B cell (primary cell): ENCODE measurements at regions not wholly inside any gene's neighbourhood (a gene's known extent, or its start where the extent isn't known, plus 50 kb on each side); places are given as distances from the start of the nearest gene placed in this dataset.

Experiments used
- EZH2 ChIP-seq: IDR thresholded peaks from 2 replicates; pipeline ENCODE4 v1.6.1; 2012; ENCODE audit warnings: borderline replicate concordance, low read depth, mild to moderate bottlenecking, moderate library complexity, low read length; ENCODE audit not compliant: insufficient read depth, poor library complexity, severe bottlenecking
- TF ChIP-seq, protein P1 (sequence below): fragments of 200-600 bp; IDR thresholded peaks from one replicate; pipeline ENCODE4 v1.8.0; 2022; ENCODE audit warnings: antibody characterized with exemption, mild to moderate bottlenecking

DNA sequence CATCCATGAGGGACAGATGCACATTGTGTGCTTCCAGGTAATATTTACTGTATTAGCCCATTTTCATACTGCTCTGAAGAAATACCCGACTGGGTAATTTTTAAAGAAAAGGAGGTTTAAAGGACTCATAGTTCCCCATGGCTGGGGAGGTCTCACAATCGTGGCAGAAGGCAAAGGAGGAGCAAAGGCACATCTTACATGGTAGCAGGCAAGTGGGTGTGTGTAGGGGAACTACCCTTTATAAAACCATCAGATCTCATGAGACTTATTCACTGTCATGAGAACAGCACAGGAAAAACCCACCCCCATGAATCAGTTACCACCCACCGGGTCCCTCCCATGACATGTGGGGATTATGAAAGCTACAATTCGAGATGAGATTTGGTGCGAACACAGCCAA, 148.8 kb upstream of the FBXL17 start:
- TF ChIP-seq, protein P1, sequence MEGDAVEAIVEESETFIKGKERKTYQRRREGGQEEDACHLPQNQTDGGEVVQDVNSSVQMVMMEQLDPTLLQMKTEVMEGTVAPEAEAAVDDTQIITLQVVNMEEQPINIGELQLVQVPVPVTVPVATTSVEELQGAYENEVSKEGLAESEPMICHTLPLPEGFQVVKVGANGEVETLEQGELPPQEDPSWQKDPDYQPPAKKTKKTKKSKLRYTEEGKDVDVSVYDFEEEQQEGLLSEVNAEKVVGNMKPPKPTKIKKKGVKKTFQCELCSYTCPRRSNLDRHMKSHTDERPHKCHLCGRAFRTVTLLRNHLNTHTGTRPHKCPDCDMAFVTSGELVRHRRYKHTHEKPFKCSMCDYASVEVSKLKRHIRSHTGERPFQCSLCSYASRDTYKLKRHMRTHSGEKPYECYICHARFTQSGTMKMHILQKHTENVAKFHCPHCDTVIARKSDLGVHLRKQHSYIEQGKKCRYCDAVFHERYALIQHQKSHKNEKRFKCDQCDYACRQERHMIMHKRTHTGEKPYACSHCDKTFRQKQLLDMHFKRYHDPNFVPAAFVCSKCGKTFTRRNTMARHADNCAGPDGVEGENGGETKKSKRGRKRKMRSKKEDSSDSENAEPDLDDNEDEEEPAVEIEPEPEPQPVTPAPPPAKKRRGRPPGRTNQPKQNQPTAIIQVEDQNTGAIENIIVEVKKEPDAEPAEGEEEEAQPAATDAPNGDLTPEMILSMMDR = no peak
- no peak for TF ChIP-seq EZH2
